H1 (cell line): ENCODE measurements at regions not wholly inside any gene's neighbourhood (a gene's known extent, or its start where the extent isn't known, plus 50 kb on each side); places are given as distances from the start of the nearest gene placed in this dataset.
A peak's percentile ranks its signal among the peaks of the same experiment; 100 is the strongest.

Source experiments
- CTCF ChIA-PET: fragments of 300-600 bp; sonication (Branson Sonifier 250); formaldehyde crosslinking; loops from one replicate; lab custom pipeline; 2021; ENCODE audit not compliant: partially characterized antibody; lab: Charles Lee
- POLR2A ChIA-PET: fragments of 300-600 bp; sonication (Branson Sonifier 250); formaldehyde crosslinking; loops from one replicate; lab custom pipeline; 2021; ENCODE audit warnings: inconsistent platforms; ENCODE audit not compliant: partially characterized antibody; lab: Charles Lee
- DNase-seq, 2 experiments: peaks; one replicate each; pipeline versions ENCODE4 v3.0.0 to v3.0.0-alpha.2; 2010 to 2022; ENCODE audit warnings: low spot score in 2 of 2, low read depth in 1 of 2, mixed read lengths in 1 of 2
- FAIRE-seq: peaks from 2 replicates; lab custom pipeline; 2011; peaks lifted over from hg19 to GRCh38; lab: Jason Lieb, UNC
- H2AFZ ChIP-seq: 2 replicates; pipeline ENCODE4 v1.8.1; 2012; ENCODE audit warnings: low read length, inconsistent platforms
- H2AK5ac ChIP-seq: 2 replicates; pipeline ENCODE4 v1.6.1; 2013; ENCODE audit warnings: low read depth, low read length
- H2BK120ac ChIP-seq: replicated peaks from 2 replicates; pipeline ENCODE3; 2013; ENCODE audit warnings: low read depth, low read length, inconsistent platforms
- H2BK12ac ChIP-seq: 2 replicates; pipeline ENCODE4 v1.6.1; 2013; ENCODE audit warnings: low read depth, low read length
- H2BK15ac ChIP-seq: 2 replicates; pipeline ENCODE4 v1.6.1; 2013; ENCODE audit warnings: low read length
- H2BK20ac ChIP-seq: 2 replicates; pipeline ENCODE4 v1.6.1; 2013; ENCODE audit warnings: low read length
- H2BK5ac ChIP-seq: 2 replicates; pipeline ENCODE4 v1.6.1; 2013; ENCODE audit warnings: low read depth, low read length
- H3K14ac ChIP-seq: 2 replicates; pipeline ENCODE4 v1.6.1; 2013; ENCODE audit warnings: inconsistent platforms; ENCODE audit not compliant: insufficient read length
- H3K18ac ChIP-seq: 2 replicates; pipeline ENCODE4 v1.6.1; 2013; ENCODE audit warnings: low read length; ENCODE audit errors: extremely low read depth
- H3K23ac ChIP-seq: 2 replicates; pipeline ENCODE4 v1.6.1; 2013; ENCODE audit warnings: inconsistent platforms; ENCODE audit not compliant: insufficient read length
- H3K23me2 ChIP-seq: 2 replicates; pipeline ENCODE4 v1.6.1; 2013; ENCODE audit warnings: low read depth, low read length
- H3K27ac ChIP-seq: 2 replicates; pipeline ENCODE4 v1.6.1; 2011; ENCODE audit warnings: low read depth, low read length, inconsistent platforms
- H3K27me3 ChIP-seq, 4 experiments: replicated peaks in 1 of 4; 1 replicate in 1 of 4; 2 replicates in 3 of 4; pipeline versions ENCODE4 v1.6.1 to v1.8.1; 2011 to 2013; ENCODE audit warnings: low read length in 3 of 4, mild to moderate bottlenecking in 3 of 4, inconsistent platforms in 2 of 4, mixed read lengths in 2 of 4, moderate library complexity in 1 of 4; ENCODE audit not compliant: control insufficient read depth in 3 of 4, insufficient read depth in 3 of 4; ENCODE audit errors: extremely low read depth in 1 of 4
- H3K36me3 ChIP-seq, 4 experiments: 2 replicates each; pipeline versions ENCODE4 v1.6.1 to v1.8.1; 2011 to 2013; ENCODE audit warnings: mild to moderate bottlenecking in 4 of 4, low read length in 3 of 4, moderate library complexity in 2 of 4, control low read depth in 1 of 4, inconsistent platforms in 1 of 4; ENCODE audit not compliant: insufficient read depth in 4 of 4, control insufficient read depth in 2 of 4
- H3K4ac ChIP-seq: replicated peaks from 2 replicates; pipeline ENCODE3; 2013; ENCODE audit warnings: low read length, low read depth, mixed read lengths, inconsistent platforms; ENCODE audit not compliant: insufficient read length
- H3K4me1 ChIP-seq, 4 experiments: replicated peaks in 1 of 4; 1 replicate in 1 of 4; 2 replicates in 3 of 4; pipeline versions ENCODE4 v1.6.1 to v1.8.1; 2011 to 2013; ENCODE audit warnings: low read length in 3 of 4, inconsistent platforms in 2 of 4, mixed read lengths in 1 of 4; ENCODE audit not compliant: insufficient read depth in 4 of 4, control insufficient read depth in 3 of 4
- H3K4me2 ChIP-seq, 2 experiments: 2 replicates each; pipeline versions ENCODE4 v1.6.1 to v1.8.1; 2011 to 2013; ENCODE audit warnings: low read depth in 2 of 2, low read length in 2 of 2, control low read depth in 1 of 2, inconsistent platforms in 1 of 2, mild to moderate bottlenecking in 1 of 2; ENCODE audit not compliant: insufficient read depth in 1 of 2
- H3K4me3 ChIP-seq, 4 experiments: fragments of 200-600, 300-600 bp in 1 of 4; sonication (generic), shearing (Covaris generic), sonication (Bioruptor Twin) in 1 of 4; 2 replicates each; pipeline versions ENCODE4 v1.5.1 to v1.8.1; 2011 to 2016; ENCODE audit warnings: low read length in 4 of 4, low read depth in 3 of 4, control low read depth in 2 of 4, inconsistent platforms in 2 of 4, mild to moderate bottlenecking in 2 of 4, mixed read lengths in 1 of 4, moderate library complexity in 1 of 4; ENCODE audit not compliant: insufficient read depth in 2 of 4; ENCODE audit errors: extremely low read depth in 1 of 4
- H3K56ac ChIP-seq: replicated peaks from 2 replicates; pipeline ENCODE3; 2013; ENCODE audit warnings: low read depth, mild to moderate bottlenecking, mixed read lengths, low read length, inconsistent platforms; ENCODE audit not compliant: insufficient read length
- H3K79me1 ChIP-seq: 2 replicates; pipeline ENCODE4 v1.6.1; 2013; ENCODE audit warnings: low read depth, low read length, control low read depth
- H3K79me2 ChIP-seq, 2 experiments: 2 replicates each; pipeline versions ENCODE4 v1.6.1 to v1.8.1; 2012 to 2013; ENCODE audit warnings: low read length in 2 of 2, mild to moderate bottlenecking in 2 of 2, inconsistent platforms in 1 of 2; ENCODE audit not compliant: insufficient read depth in 2 of 2, control insufficient read depth in 1 of 2
- H3K9ac ChIP-seq, 4 experiments: replicated peaks in 1 of 4; 1 replicate in 1 of 4; 2 replicates in 3 of 4; pipeline versions ENCODE4 v1.6.1 to v1.8.1; 2011 to 2013; ENCODE audit warnings: low read depth in 3 of 4, low read length in 3 of 4, control low read depth in 2 of 4, mild to moderate bottlenecking in 2 of 4, moderate library complexity in 2 of 4, inconsistent platforms in 1 of 4; ENCODE audit errors: extremely low read depth in 1 of 4
- H3K9me3 ChIP-seq, 2 experiments: 2 replicates each; pipeline versions ENCODE4 v1.6.1 to v1.8.1; 2012 to 2013; ENCODE audit warnings: mild to moderate bottlenecking in 2 of 2, moderate library complexity in 2 of 2, control low read depth in 1 of 2, inconsistent platforms in 1 of 2, low read depth in 1 of 2, low read length in 1 of 2, mixed read lengths in 1 of 2; ENCODE audit not compliant: insufficient read depth in 2 of 2
- H4K20me1 ChIP-seq, 2 experiments: replicated peaks in 1 of 2; 2 replicates each; pipeline versions ENCODE3 to v1.8.1; 2011 to 2013; ENCODE audit warnings: inconsistent platforms in 2 of 2, low read length in 2 of 2, mild to moderate bottlenecking in 1 of 2; ENCODE audit not compliant: insufficient read depth in 2 of 2, control insufficient read depth in 1 of 2
- H4K5ac ChIP-seq: 2 replicates; pipeline ENCODE4 v1.6.1; 2013; ENCODE audit warnings: low read length, low read depth, mixed read lengths, inconsistent platforms; ENCODE audit not compliant: insufficient read length
- H4K8ac ChIP-seq: 2 replicates; pipeline ENCODE4 v1.8.0; 2013; ENCODE audit warnings: mild to moderate bottlenecking, moderate library complexity, low read length, inconsistent platforms; ENCODE audit not compliant: insufficient read depth; ENCODE audit errors: extremely low read depth
- H4K91ac ChIP-seq: replicated peaks from 2 replicates; pipeline ENCODE3; 2013; ENCODE audit warnings: low read length, mixed read lengths, inconsistent platforms; ENCODE audit not compliant: insufficient read length
- CHD2 ChIP-seq: IDR thresholded peaks from 2 replicates; pipeline ENCODE4 v1.6.1; 2012; ENCODE audit warnings: low read length, improper control_type of control experiment
- CREB1 ChIP-seq: IDR thresholded peaks from 2 replicates; pipeline ENCODE4 v1.6.1; 2012; ENCODE audit warnings: inconsistent platforms
- EP300 ChIP-seq, 2 experiments: IDR thresholded peaks; 1 replicate in 1 of 2; 2 replicates in 1 of 2; pipeline ENCODE4 v1.6.1; 2011 to 2012; ENCODE audit warnings: low read depth in 2 of 2, low read length in 2 of 2, mild to moderate bottlenecking in 2 of 2, borderline replicate concordance in 1 of 2, inconsistent platforms in 1 of 2, moderate library complexity in 1 of 2
- KDM5A ChIP-seq: fragments of 200-600 bp; IDR thresholded peaks from 2 replicates; pipeline ENCODE4 v1.7.1; 2012; ENCODE audit warnings: mild to moderate bottlenecking, low read length, inconsistent platforms, mixed read lengths
- MAFK ChIP-seq: IDR thresholded peaks from 2 replicates; pipeline ENCODE4 v1.6.1; 2012; ENCODE audit warnings: low read depth, mild to moderate bottlenecking, improper control_type of control experiment, low read length
- POLR2A ChIP-seq, 2 experiments: IDR thresholded peaks; 1 replicate in 1 of 2; 2 replicates in 1 of 2; pipeline ENCODE4 v1.6.1; 2011; ENCODE audit warnings: low read depth in 2 of 2, low read length in 2 of 2, mild to moderate bottlenecking in 2 of 2; ENCODE audit errors: control extremely low read depth in 1 of 2
- POU5F1 ChIP-seq: IDR thresholded peaks from 2 replicates; pipeline ENCODE4 v1.6.1; 2011; ENCODE audit warnings: low read depth, mild to moderate bottlenecking, low read length, moderate library complexity
- RNF2 ChIP-seq: fragments of 200-900, 300-1000 bp; sonication (generic); IDR thresholded peaks from 2 replicates; pipeline ENCODE4 v1.7.1; 2016; ENCODE audit warnings: borderline replicate concordance, low read depth, mild to moderate bottlenecking, antibody characterized with exemption, low read length; ENCODE audit not compliant: poor library complexity, severe bottlenecking; ENCODE audit errors: missing control alignments
- TAF1 ChIP-seq: IDR thresholded peaks from 2 replicates; pipeline ENCODE4 v1.6.1; 2011; ENCODE audit warnings: mild to moderate bottlenecking, low read depth, low read length
- WGBS, 2 experiments: shearing (Covaris generic) in 1 of 2; methylation state at CpG; one replicate each; pipeline versions ENCODE4 v1.1.6 to v1.1.7; 2013 to 2015; ENCODE audit warnings: low lambda C conversion rate in 2 of 2, mixed read lengths in 2 of 2, inconsistent platforms in 1 of 2, low coverage in 1 of 2, missing lambda C conversion rate in 1 of 2; ENCODE audit not compliant: insufficient replicate concordance in 2 of 2, insufficient coverage in 1 of 2, insufficient read length in 1 of 2; ENCODE audit errors: extremely low coverage in 1 of 2, missing lambda C conversion rate in 1 of 2; 5-methylcytosine and 5-hydroxymethylcytosine counted together

DNA sequence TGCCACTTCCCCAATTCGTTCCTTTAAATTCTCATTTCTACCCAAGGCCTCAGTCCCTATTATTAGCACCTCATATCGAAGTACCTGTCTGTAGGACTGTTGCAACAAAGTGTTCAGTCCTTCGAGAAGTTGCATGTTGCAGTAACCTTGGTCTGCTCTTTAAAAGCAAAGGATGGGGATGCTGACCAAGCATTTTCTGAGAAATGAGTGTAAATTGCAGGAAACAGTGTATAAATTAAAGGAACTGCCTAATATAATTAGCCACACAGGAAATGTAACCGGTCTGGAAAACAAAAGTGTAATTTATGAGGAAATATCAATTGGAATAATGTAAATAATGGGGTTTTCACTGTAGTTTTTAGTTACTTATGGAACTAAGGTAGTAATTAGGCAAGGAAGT, 261.9 kb upstream of the ARID1B start:
- no peak overlapping the region for H2BK120ac ChIP-seq
- no peak overlapping the region for H4K5ac ChIP-seq
- ChIA-PET POLR2A (no interaction called here), CTCF (no interaction called here)
- no peak overlapping the region for H2BK12ac ChIP-seq
- no peak overlapping the region for H2BK15ac ChIP-seq
- H2AK5ac ChIP-seq = no peak overlapping the region
- no peak overlapping the region for H3K56ac ChIP-seq
- no peak overlapping the region for H3K14ac ChIP-seq
- no peaks in the 10 kb centered on the region for H3K23me2 ChIP-seq
- FAIRE-seq (no peak), DNase-seq (no peak)
- no peaks in the 10 kb centered on the region for H3K4me1 ChIP-seq
- H3K18ac ChIP-seq = no peak overlapping the region
- H2BK20ac ChIP-seq = no peak overlapping the region
- H2AFZ ChIP-seq = no peak overlapping the region
- TF ChIP-seq EP300 (IDR thresholded peaks at IDR 0.05; ENCODE audit: borderline replicate concordance in 1 of 2, low read depth in 2 of 2, low read length in 2 of 2) = no peak
- no peak for TF ChIP-seq CREB1
- no peak for TF ChIP-seq POU5F1
- no peak for TF ChIP-seq KDM5A
- TF ChIP-seq TAF1 = no peak
- no peak for TF ChIP-seq CHD2
- peak; percentile 56; the same call in 1 of the 2 replicates for TF ChIP-seq MAFK
- no peak for TF ChIP-seq POLR2A (IDR thresholded peaks at IDR 0.05; ENCODE audit: control extremely low read depth in 1 of 2, low read depth in 2 of 2, low read length in 2 of 2)
- TF ChIP-seq RNF2 = no peak
- 95% methylated on average over 4 of the region's 4 CpGs; no CpG with 5 or more reads in 1 of the 2 experiments for WGBS, 2 experiments
- no peaks in the 10 kb centered on the region for H3K36me3 ChIP-seq
- H3K27me3 ChIP-seq = no peaks in the 10 kb centered on the region
- H4K20me1 ChIP-seq = no peaks in the 10 kb centered on the region
- no peaks in the 10 kb centered on the region; a peak in 1 of 4 replicates for H3K9me3 ChIP-seq
- no peak overlapping the region for H2BK5ac ChIP-seq
- H3K27ac ChIP-seq = no peak overlapping the region
- no peak overlapping the region for H4K91ac ChIP-seq
- H3K4ac ChIP-seq = no peak overlapping the region
- H3K79me2 ChIP-seq = no peaks in the 10 kb centered on the region
- H4K8ac ChIP-seq = no peak overlapping the region
- H3K4me2 ChIP-seq = no peak overlapping the region
- H3K79me1 ChIP-seq = no peaks in the 10 kb centered on the region; the same call in 1 of the 2 replicates
- no peak overlapping the region for H3K4me3 ChIP-seq
- H3K9ac ChIP-seq = no peak overlapping the region
- no peak overlapping the region for H3K23ac ChIP-seq
